ENCODE measurements at regions not wholly inside any gene's neighbourhood (a gene's known extent, or its start where the extent isn't known, plus 50 kb on each side); places are given as distances from the start of the nearest gene placed in this dataset.
"Not testable (repeated sequence)": the region's sequence is repeated elsewhere in the genome, so short reads cannot be mapped to it uniquely, and the experiment has no call there.

- no peak for DNase-seq
These were observed 488.8 kb downstream of the PID1 start for GRCh38 chr2:228782281-228782680.

- no peak for DNase-seq
These were observed 493.2 kb downstream of the PID1 start for GRCh38 chr2:228777855-228778355.

GRCh38 chr2:228774548-228774947 is 496.5 kb downstream of the PID1 start:
- DNase-seq: no peak

GRCh38 chr2:228771774-228772173 is 499.3 kb downstream of the PID1 start:
- DNase-seq: peak; percentile 41

GRCh38 chr2:228771315-228771714 is 499.8 kb downstream of the PID1 start:
- DNase-seq: peak; percentile 61

GRCh38 chr2:228768818-228769217 is 502.3 kb downstream of the PID1 start:
- peak; percentile 64 for DNase-seq

GRCh38 chr2:228768141-228768540 is 502.9 kb downstream of the PID1 start:
- not testable (repeated sequence) for DNase-seq

- no peak for DNase-seq
These were observed 503.9 kb downstream of the PID1 start for GRCh38 chr2:228767196-228767595.

GRCh38 chr2:228763379-228763981 is 507.6 kb downstream of the PID1 start:
- DNase-seq: no peak

- no peak for DNase-seq
These were observed 508.5 kb downstream of the PID1 start for GRCh38 chr2:228762565-228762964.

GRCh38 chr2:228755661-228756060 is 515.4 kb downstream of the PID1 start:
- DNase-seq: not testable (repeated sequence)

GRCh38 chr2:228747483-228747882 is 523.6 kb downstream of the PID1 start:
- DNase-seq: no peak

GRCh38 chr2:228738671-228739380 is 532.3 kb downstream of the PID1 start:
- DNase-seq: no peak

- DNase-seq: no peak
These were observed 535.4 kb downstream of the PID1 start for GRCh38 chr2:228735697-228736096.

- peak; percentile 50 for DNase-seq
These were observed 539.6 kb downstream of the PID1 start for GRCh38 chr2:228731517-228731916.

GRCh38 chr2:228728961-228729360 is 542.1 kb downstream of the PID1 start:
- no peak for DNase-seq

- no peak for DNase-seq
These were observed 543.5 kb upstream of the SPHKAP start for GRCh38 chr2:228725031-228725430.

- DNase-seq: no peak
These were observed 542.1 kb upstream of the SPHKAP start for GRCh38 chr2:228723599-228723998.

- no peak for DNase-seq
These were observed 540.8 kb upstream of the SPHKAP start for GRCh38 chr2:228722311-228722710.

GRCh38 chr2:228720895-228721294 is 539.4 kb upstream of the SPHKAP start:
- DNase-seq: no peak

- DNase-seq: no peak
These were observed 528.4 kb upstream of the SPHKAP start for GRCh38 chr2:228709788-228710371.

GRCh38 chr2:228707846-228708245 is 526.4 kb upstream of the SPHKAP start:
- DNase-seq: no peak

GRCh38 chr2:228705318-228705717 is 523.8 kb upstream of the SPHKAP start:
- no peak for DNase-seq

GRCh38 chr2:228703152-228703551 is 521.7 kb upstream of the SPHKAP start:
- DNase-seq: no peak

Data from hindlimb muscle (tissue), 1 donor.